Stomach (tissue), 4 donors: ENCODE measurements at regions not wholly inside any gene's neighbourhood (a gene's known extent, or its start where the extent isn't known, plus 50 kb on each side); places are given as distances from the start of the nearest gene placed in this dataset.

ENCODE experiments used
- POLR2A ChIP-seq, 4 donors: fragments of 450-650 bp; IDR thresholded peaks; one replicate each; pipeline ENCODE4 v1.6.1; 2016; ENCODE audit warnings: antibody characterized with exemption in 4 of 4, control low read depth in 2 of 4, mild to moderate bottlenecking in 1 of 4, moderate library complexity in 1 of 4
- TF ChIP-seq, protein P1 (sequence below), 7 experiments: fragments of 450-650 bp in 4 of 7; fragments of 200-600 bp in 3 of 7; sonication (generic) in 3 of 7; IDR thresholded peaks; one replicate each; pipeline ENCODE4 v1.5.1; 2016 to 2019; ENCODE audit warnings: antibody characterized with exemption in 7 of 7, control low read depth in 2 of 7, mild to moderate bottlenecking in 1 of 7

DNA sequence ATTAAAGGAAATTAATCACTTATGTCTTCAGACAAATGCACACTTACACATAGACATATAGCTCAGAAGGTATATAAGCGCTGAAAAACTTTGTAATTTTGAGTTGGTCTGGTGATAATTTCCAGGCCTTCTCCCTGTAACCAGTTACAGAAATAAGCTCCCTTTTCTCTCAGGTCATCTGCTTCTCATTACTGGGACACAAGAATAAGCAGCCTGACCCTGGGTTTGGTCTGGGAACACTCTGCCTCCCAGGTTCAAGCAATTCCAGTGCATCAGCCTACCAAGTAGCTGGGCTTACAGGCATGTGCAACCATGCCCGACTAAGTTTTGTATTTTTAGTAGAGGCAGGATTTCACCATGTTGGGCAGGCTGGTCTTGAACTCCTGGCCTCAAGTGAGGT lies 274.5 kb downstream of the LMO7 start:
- no peak for TF ChIP-seq POLR2A (IDR thresholded peaks at IDR 0.05)
- TF ChIP-seq, protein P1, sequence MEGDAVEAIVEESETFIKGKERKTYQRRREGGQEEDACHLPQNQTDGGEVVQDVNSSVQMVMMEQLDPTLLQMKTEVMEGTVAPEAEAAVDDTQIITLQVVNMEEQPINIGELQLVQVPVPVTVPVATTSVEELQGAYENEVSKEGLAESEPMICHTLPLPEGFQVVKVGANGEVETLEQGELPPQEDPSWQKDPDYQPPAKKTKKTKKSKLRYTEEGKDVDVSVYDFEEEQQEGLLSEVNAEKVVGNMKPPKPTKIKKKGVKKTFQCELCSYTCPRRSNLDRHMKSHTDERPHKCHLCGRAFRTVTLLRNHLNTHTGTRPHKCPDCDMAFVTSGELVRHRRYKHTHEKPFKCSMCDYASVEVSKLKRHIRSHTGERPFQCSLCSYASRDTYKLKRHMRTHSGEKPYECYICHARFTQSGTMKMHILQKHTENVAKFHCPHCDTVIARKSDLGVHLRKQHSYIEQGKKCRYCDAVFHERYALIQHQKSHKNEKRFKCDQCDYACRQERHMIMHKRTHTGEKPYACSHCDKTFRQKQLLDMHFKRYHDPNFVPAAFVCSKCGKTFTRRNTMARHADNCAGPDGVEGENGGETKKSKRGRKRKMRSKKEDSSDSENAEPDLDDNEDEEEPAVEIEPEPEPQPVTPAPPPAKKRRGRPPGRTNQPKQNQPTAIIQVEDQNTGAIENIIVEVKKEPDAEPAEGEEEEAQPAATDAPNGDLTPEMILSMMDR (IDR thresholded peaks at IDR 0.05) = no peak
